Right ventricle myocardium inferior (tissue), 1 donor: ENCODE measurements at regions not wholly inside any gene's neighbourhood (a gene's known extent, or its start where the extent isn't known, plus 50 kb on each side); places are given as distances from the start of the nearest gene placed in this dataset.
"Not testable (repeated sequence)": the region's sequence is repeated elsewhere in the genome, so short reads cannot be mapped to it uniquely, and the experiment has no call there.

ENCODE experiments used
- ATAC-seq: fragments of 200-7000 bp; cut with Tn5 transposase; one replicate; pipeline ENCODE4 v1.9.1; 2020; ENCODE audit warnings: mild to moderate bottlenecking, moderate library complexity
- DNase-seq: peaks from one replicate; pipeline ENCODE4 v3.0.0; 2021; ENCODE audit errors: missing footprints
- intact Hi-C: fragments of 100-400 bp; cut with DNase I; formaldehyde crosslinking; loops from one replicate; pipeline ENCODE4 v1.11.0; 2022
- donor health status: DM: no; HTN: yes; CAD: no; lungs with severe emphysema.

DNA sequence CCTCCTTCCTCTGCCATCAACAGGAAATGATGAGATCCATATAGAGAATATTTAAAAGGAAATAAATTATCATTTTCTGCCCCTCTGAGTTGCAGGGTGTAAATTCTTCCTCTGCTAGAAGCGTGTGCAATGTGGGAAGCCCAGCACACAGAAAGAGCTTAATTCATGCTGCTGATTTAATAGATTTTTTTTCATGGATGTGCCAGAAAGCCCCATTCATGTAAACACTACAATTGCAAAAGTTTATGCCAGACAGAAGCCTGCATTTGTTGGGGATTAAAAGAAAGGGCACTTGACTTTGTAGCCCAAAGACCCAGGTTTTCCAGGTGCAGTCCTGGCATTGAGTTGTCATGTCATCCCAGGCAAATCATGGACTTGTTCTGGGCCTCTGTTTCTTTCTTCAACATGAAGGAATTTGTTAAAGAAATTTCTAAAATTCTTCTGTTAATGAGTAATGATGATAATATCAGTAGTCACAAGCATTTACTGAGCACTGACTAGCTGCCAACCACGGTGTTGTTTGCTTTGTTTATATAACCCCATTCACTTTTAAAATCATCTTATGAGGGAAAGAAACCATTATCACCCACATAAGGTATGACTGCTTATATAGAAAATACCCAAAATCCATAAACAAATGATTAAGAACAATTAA is 341.7 kb downstream of the ANAPC1 start:
- ATAC-seq, intact Hi-C loops: not testable (repeated sequence)

DNA sequence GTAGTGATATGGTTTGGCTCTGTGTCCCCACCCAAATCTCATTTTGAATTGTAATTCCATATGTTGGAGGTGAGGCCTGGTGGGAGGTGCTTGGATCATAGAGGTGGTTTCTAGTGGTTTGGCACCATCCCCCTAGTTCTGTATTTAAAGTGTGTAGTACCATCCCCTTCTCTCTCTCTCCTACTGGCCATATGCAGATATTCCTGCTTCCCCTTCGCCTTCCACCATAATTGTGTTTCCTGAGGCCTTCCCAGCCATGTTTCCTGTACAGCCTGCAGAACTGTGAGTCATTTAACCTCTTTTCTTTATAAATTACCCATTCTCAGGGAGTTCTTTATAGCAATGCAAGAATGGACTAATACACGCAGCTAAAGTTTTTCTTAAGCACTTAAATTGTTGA is 340.0 kb downstream of the ANAPC1 start:
- intact Hi-C loops, DNase-seq, ATAC-seq: not testable (repeated sequence)

More for the DNA sequence above, 341.7 kb downstream of the ANAPC1 start:
- not testable (repeated sequence) for DNase-seq

GRCh38 chr2:111545723-111546431 is 338.1 kb downstream of the ANAPC1 start:
- intact Hi-C loops, DNase-seq, ATAC-seq: not testable (repeated sequence)

- intact Hi-C loops, ATAC-seq, DNase-seq: not testable (repeated sequence)
Observed at GRCh38 chr2:111546578-111546977, 337.4 kb downstream of the ANAPC1 start.

- ATAC-seq, DNase-seq, intact Hi-C loops: not testable (repeated sequence)
Observed at GRCh38 chr2:111549174-111549573, 334.8 kb downstream of the ANAPC1 start.

DNA sequence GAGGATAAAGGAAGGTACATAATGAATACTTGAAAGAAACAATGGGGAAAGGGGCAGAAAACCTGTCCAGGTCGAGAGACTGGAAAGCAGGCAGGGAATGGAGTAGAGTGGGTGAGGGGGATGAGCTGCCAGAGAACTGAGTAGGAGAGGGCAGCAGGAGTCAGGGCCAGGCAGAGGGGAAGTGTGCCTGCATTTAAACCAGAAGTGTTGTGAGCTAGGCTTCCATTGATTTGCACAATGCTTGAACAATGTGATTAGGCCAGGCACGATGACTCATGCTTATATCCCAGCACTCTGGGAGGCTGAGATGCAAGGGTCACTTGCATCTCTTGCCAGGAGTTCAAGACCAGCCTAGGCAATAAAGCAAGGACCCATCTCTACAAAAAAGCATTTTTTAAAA is 332.6 kb downstream of the ANAPC1 start:
- DNase-seq, ATAC-seq, intact Hi-C loops: not testable (repeated sequence)

- intact Hi-C loops, DNase-seq: not testable (repeated sequence)
- peak; percentile 44 for ATAC-seq
Observed at GRCh38 chr2:111552625-111553024, 331.4 kb downstream of the ANAPC1 start.

GRCh38 chr2:111559301-111559700 is 324.7 kb downstream of the ANAPC1 start:
- ATAC-seq, intact Hi-C loops, DNase-seq: not testable (repeated sequence)

- DNase-seq, ATAC-seq, intact Hi-C loops: not testable (repeated sequence)
Observed at GRCh38 chr2:111559814-111560213, 324.2 kb downstream of the ANAPC1 start.

DNA sequence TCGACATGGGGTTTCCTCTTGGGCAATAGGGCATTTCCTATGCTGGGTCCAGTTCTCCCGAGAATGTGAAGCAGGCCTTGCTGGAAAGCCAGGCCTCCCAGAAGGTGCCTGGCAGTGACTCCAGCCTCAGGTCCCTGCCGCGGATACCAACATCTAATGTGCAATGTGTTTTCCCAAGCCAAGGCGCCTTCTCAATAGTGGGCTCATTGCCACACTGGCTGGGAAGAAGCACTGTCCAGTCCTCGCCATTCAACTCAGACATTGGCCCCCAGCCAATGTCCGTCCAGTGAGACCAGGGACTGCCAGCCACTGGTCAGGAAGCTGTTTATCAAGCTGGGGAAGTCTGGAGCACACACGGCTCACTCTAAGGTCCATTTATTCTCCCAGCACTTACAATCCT is 317.9 kb downstream of the ANAPC1 start:
- peak; percentile 69 for DNase-seq
- peak; percentile 91 for ATAC-seq
- intact Hi-C loops = not testable (repeated sequence)

DNA sequence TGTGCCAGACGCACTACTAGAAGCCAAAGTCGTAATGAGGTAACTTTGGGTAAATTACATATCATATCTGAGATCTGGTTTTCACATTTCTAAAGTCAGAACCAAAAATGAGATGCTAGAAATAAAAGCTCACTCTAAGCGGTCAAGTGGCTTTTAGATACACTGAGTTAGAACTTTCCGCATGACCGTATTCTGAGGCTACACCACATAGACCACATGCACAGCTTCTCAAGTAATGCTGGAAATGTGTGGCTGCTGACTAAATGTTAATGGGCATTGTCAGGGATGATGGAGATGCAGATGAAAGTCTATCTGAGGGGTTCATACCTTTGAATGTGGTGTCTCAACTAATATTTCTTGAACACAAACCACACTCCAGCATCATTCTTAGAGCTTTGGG is 316.8 kb downstream of the ANAPC1 start:
- intact Hi-C loops, DNase-seq, ATAC-seq: not testable (repeated sequence)

DNA sequence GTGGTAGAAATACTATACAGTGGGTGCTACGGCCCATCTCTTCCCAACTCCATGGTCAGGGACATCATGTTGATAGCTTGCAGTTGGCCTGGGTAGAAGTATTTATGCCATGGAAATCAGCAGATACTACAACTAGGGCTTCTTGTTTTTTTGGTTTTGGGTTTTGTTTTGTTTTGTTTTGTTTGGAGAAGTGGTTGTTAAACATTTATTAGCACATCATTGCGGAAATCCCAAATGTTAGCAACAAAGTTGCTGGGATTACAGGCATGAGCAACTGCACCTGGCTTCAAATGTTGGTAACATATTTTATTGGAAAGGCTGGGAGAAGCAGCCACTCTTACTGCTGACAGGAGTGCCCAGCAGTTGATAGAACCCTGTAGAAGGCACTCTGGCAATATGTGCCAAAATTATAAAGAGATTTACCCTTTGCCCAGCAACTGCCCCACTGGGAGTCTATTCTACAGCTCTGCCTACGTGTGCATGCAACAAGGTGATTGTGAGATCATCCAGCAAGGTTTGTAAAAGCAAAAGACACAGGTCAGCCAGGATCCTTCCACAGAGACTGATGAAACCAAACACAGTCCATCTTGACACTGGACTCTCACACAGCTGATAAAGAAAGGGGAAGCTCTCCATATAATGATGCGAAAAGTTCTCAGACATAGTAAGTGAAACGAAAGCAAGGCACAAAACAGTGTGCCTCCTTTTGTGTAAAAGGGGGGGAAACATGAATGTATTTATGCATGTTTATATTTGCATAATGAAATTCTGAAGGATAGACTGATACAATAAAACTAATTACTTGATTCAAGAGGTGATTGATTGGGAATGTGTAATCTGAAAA is 314.4 kb downstream of the ANAPC1 start:
- ATAC-seq, intact Hi-C loops, DNase-seq: not testable (repeated sequence)

DNA sequence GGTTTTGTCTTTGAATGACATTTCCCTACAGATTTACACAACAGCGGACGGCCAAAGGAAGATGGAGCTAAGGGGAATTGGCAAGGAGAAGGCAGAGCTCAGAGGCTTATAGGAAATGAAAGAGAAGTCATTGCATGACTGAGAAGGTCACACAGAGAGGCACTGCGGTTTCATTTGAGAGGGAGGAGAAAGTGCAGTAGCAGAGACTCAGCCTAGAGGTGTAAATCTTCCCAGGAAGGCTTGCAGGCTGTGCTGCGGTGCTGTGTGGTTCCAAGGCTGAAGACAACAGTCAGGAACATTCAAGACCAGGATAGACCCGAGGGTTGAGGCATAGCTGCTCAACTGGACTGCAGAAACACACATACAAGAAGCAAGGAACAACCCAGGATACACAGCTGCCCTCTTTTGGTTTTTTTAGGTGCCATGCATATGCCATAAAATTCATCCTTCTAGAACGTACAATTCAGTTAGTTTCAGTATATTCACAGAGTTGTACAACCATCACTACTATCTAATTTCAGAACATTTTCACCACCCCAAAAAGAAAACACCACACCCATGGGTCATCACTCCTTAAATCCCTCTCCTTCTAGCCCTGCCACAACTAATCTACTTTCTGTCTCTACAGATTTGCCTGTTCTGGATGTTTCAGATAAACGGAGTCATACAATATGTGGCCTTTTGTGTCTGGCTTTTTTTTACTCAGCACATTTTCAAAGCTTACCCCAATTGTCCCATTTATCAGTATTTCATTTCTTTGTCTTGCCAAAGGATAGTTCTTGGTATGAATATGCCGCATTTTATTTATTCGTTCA is 313.5 kb downstream of the ANAPC1 start:
- intact Hi-C loops, DNase-seq, ATAC-seq: not testable (repeated sequence)

DNA sequence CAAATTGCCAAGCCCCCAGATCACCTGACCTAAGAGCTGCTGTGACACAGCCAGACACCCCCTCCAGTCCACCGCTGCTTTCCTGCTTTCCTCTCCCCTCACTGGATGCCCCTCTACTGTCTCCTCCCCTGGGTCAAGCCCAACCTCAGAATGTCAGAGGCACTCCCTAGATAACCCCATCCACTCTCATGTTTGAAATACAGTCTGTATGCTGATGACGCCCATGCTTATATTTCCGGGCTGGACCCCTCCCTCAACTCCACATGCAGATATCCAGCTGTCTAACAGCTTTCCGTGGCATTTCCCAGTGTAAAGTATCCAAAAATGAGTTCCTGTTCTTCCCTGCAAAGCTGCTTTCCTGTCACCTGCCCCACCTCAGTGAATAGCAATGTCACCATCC is 309.2 kb downstream of the ANAPC1 start:
- DNase-seq, ATAC-seq, intact Hi-C loops: not testable (repeated sequence)

- intact Hi-C loops, DNase-seq, ATAC-seq: not testable (repeated sequence)
Observed at GRCh38 chr2:111577154-111577885, 306.7 kb downstream of the ANAPC1 start.

- ATAC-seq, DNase-seq, intact Hi-C loops: not testable (repeated sequence)
Observed at GRCh38 chr2:111579500-111580134, 304.4 kb downstream of the ANAPC1 start.

- not testable (repeated sequence) for DNase-seq, ATAC-seq
Observed at GRCh38 chr2:111580616-111581015, 303.4 kb downstream of the ANAPC1 start.

More at GRCh38 chr2:111580616-111581015, 303.4 kb downstream of the ANAPC1 start:
- intact Hi-C loops = not testable (repeated sequence)
